ENCODE measurements at regions not wholly inside any gene's neighbourhood (a gene's known extent, or its start where the extent isn't known, plus 50 kb on each side); places are given as distances from the start of the nearest gene placed in this dataset.

DNA sequence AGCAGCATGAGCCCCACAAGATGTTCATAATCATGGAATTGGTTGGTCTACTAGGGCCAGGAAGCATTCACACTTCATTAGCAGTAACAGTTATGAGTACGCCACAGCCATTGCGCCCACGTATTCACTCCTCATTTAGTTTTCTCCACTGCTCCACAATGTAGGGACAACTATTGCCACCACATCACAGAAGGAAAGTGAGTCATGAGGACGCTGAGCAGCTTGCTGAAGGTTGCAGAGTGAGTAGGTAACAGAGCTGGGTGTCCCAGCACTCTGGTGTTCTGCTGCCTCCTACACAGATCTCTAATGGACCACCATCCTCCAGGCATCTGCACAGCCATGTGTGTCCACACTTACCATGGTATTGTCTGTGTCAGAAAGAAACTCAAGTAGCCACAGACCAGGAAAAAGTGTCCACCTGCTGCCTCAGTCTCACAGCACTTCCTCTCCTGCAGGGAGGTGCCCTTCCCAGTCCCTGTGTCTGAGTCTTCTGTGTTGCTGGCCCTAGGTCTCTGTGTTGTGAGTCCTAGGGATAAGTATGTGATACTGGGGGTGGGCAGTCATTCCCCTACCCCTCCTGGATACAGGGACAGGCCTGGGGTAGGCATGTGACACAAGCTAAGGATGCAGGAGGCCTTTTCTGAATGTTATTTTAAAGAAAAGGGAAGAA, 103.9 kb downstream of the TTLL2 start:
- no peak for TF ChIP-seq PRDM4 (CRISPR knock-in tag; IDR thresholded peaks at IDR 0.05; ENCODE audit: borderline replicate concordance)
- TF ChIP-seq MAF1 (CRISPR knock-in tag; IDR thresholded peaks at IDR 0.05; ENCODE audit: borderline replicate concordance), result no peak
- TF ChIP-seq TCF7 (IDR thresholded peaks at IDR 0.05; ENCODE audit: low read depth), result no peak
- no peak for TF ChIP-seq KLF9 (CRISPR knock-in tag; IDR thresholded peaks at IDR 0.05; ENCODE audit: low read depth)
- TF ChIP-seq GATAD1 (CRISPR knock-in tag; IDR thresholded peaks at IDR 0.05), result no peak
- no peak for TF ChIP-seq ZFP36 (IDR thresholded peaks at IDR 0.05; ENCODE audit: borderline replicate concordance, low read depth, low read length, partially characterized antibody)
- TF ChIP-seq HOXA7 (CRISPR knock-in tag; IDR thresholded peaks at IDR 0.05), result no peak
- no peak for TF ChIP-seq POLR2A (IDR thresholded peaks at IDR 0.05; ENCODE audit: insufficient read depth in 1 of 2, low read depth in 2 of 2, low read length in 2 of 2)
